Smooth muscle cell (in vitro differentiated cells): ENCODE measurements at regions not wholly inside any gene's neighbourhood (a gene's known extent, or its start where the extent isn't known, plus 50 kb on each side); places are given as distances from the start of the nearest gene placed in this dataset.

ENCODE experiments used
- DNase-seq: peaks from one replicate; lab custom pipeline; 2025; ENCODE audit not compliant: unreplicated experiment; lab: John Stamatoyannopoulos, UW
- H2AFZ ChIP-seq: fragments of 200-600 bp; sonication (generic); 2 replicates; pipeline ENCODE4 v1.6.0; 2016; ENCODE audit warnings: antibody characterized with exemption, low read depth, mild to moderate bottlenecking
- H3F3A ChIP-seq: fragments of 200-600 bp; sonication (generic); 2 replicates; pipeline ENCODE4 v1.6.0; 2017; ENCODE audit warnings: antibody characterized with exemption, low read depth
- H3K27ac ChIP-seq: fragments of 200-600 bp; sonication (generic); 2 replicates; pipeline ENCODE4 v1.5.1; 2016; ENCODE audit warnings: low read depth, mild to moderate bottlenecking
- H3K27me3 ChIP-seq: fragments of 200-600 bp; sonication (generic); 2 replicates; pipeline ENCODE4 v1.6.1; 2016; ENCODE audit warnings: low read depth, mild to moderate bottlenecking
- H3K36me3 ChIP-seq: fragments of 200-600 bp; sonication (generic); 2 replicates; pipeline ENCODE4 v1.5.1; 2016; ENCODE audit warnings: low read depth
- H3K4me1 ChIP-seq: fragments of 200-600 bp; sonication (generic); 2 replicates; pipeline ENCODE4 v1.5.1; 2016; ENCODE audit warnings: low read depth
- H3K4me2 ChIP-seq: fragments of 200-600 bp; sonication (generic); 2 replicates; pipeline ENCODE4 v1.6.0; 2016; ENCODE audit warnings: mild to moderate bottlenecking
- H3K4me3 ChIP-seq: fragments of 200-600 bp; sonication (generic); 2 replicates; pipeline ENCODE4 v1.5.1; 2016; ENCODE audit warnings: mild to moderate bottlenecking
- H3K79me2 ChIP-seq: fragments of 200-600 bp; sonication (generic); 2 replicates; pipeline ENCODE4 v1.6.0; 2016; ENCODE audit warnings: low read depth, mild to moderate bottlenecking
- H3K9ac ChIP-seq: fragments of 200-600 bp; sonication (generic); 2 replicates; pipeline ENCODE4 v1.6.0; 2016; ENCODE audit warnings: low read depth
- H3K9me3 ChIP-seq: fragments of 200-600 bp; sonication (generic); replicated peaks from 2 replicates; pipeline ENCODE4 v1.5.1; 2016; ENCODE audit warnings: low read depth
- H4K20me1 ChIP-seq: fragments of 200-600 bp; sonication (generic); 2 replicates; pipeline ENCODE4 v1.6.0; 2016; ENCODE audit warnings: low read depth
- CTCF ChIP-seq: fragments of 200-600 bp; sonication (generic); IDR thresholded peaks from 2 replicates; pipeline ENCODE4 v1.5.1; 2017; ENCODE audit warnings: borderline replicate concordance, mild to moderate bottlenecking, antibody characterized with exemption; ENCODE audit not compliant: insufficient read depth, poor library complexity, severe bottlenecking
- WGBS: methylation state at CpG from one replicate; pipeline ENCODE4 v1.1.7; 2016; ENCODE audit warnings: low lambda C conversion rate; 5-methylcytosine and 5-hydroxymethylcytosine counted together

- no peak overlapping the region for H3K4me2 ChIP-seq
- no peaks in the 10 kb centered on the region for H3F3A ChIP-seq
- WGBS, result 83% methylated on average over 2 of the region's 2 CpGs
- no peak overlapping the region for H3K4me3 ChIP-seq
- H3K4me1 ChIP-seq, result no peaks in the 10 kb centered on the region
- H3K79me2 ChIP-seq, result no peaks in the 10 kb centered on the region
- H3K36me3 ChIP-seq, result no peaks in the 10 kb centered on the region
- no peaks in the 10 kb centered on the region for H4K20me1 ChIP-seq
- H3K27ac ChIP-seq, result no peak overlapping the region
- H3K9ac ChIP-seq, result no peak overlapping the region
- H3K9me3 ChIP-seq, result no peaks in the 10 kb centered on the region
- no peak for TF ChIP-seq CTCF
- H3K27me3 ChIP-seq, result no peaks in the 10 kb centered on the region
- H2AFZ ChIP-seq, result no peak overlapping the region
- no peak for DNase-seq
These were observed 442.8 kb upstream of the SYT4 start for GRCh38 chr18:43720041-43720440.

- Histone ChIP-seq H3K9me3 (no peaks in the 10 kb centered on the region), H3K36me3 (no peaks in the 10 kb centered on the region), H4K20me1 (no peaks in the 10 kb centered on the region), H3K4me1 (no peaks in the 10 kb centered on the region), H3K4me2 (no peak overlapping the region), H3K79me2 (no peaks in the 10 kb centered on the region), H3F3A (no peaks in the 10 kb centered on the region), H3K4me3 (no peak overlapping the region), H3K27me3 (no peaks in the 10 kb centered on the region), H3K9ac (no peak overlapping the region), H3K27ac (no peak overlapping the region), H2AFZ (no peak overlapping the region)
- WGBS, result 83% methylated on average over 2 of the region's 2 CpGs
- no peak for DNase-seq
- TF ChIP-seq CTCF, result no peak
These were observed 458.3 kb upstream of the SYT4 start for GRCh38 chr18:43735570-43735969.

GRCh38 chr18:43744960-43745745 is 467.9 kb upstream of the SYT4 start:
- WGBS, result 86% methylated on average over 2 of the region's 2 CpGs

More at GRCh38 chr18:43744960-43745745, 467.9 kb upstream of the SYT4 start:
- Histone ChIP-seq H3K4me3 (no peak overlapping the region), H3K9me3 (peaks cover 6% of the 10 kb centered on the region), H3K9ac (no peak overlapping the region), H3F3A (no peaks in the 10 kb centered on the region), H3K27ac (no peak overlapping the region), H3K79me2 (no peaks in the 10 kb centered on the region), H3K27me3 (no peaks in the 10 kb centered on the region), H2AFZ (no peak overlapping the region), H3K4me1 (no peaks in the 10 kb centered on the region), H3K36me3 (no peaks in the 10 kb centered on the region), H4K20me1 (no peaks in the 10 kb centered on the region), H3K4me2 (no peak overlapping the region)
- no peak for DNase-seq
- no peak for TF ChIP-seq CTCF
